HEK293T (cell line): ENCODE measurements at regions not wholly inside any gene's neighbourhood (a gene's known extent, or its start where the extent isn't known, plus 50 kb on each side); places are given as distances from the start of the nearest gene placed in this dataset.

Experiments used
- CTCF ChIA-PET: fragments of 350-600 bp; formaldehyde crosslinking; extraction: SDS; loops from one replicate; lab custom pipeline; 2021; ENCODE audit warnings: antibody characterized with exemption, inconsistent platforms; lab: Yijun Ruan, JAX
- POLR2A ChIA-PET: fragments of 350-600 bp; formaldehyde crosslinking; extraction: SDS; loops from one replicate; lab custom pipeline; 2020; ENCODE audit warnings: antibody characterized with exemption, inconsistent platforms; lab: Yijun Ruan, JAX
- DNase-seq: peaks from one replicate; pipeline ENCODE4 v3.0.0; 2012; ENCODE audit warnings: mixed read lengths; ENCODE audit errors: extremely low spot score
- ARNT ChIP-seq: fragments of 450-650 bp; IDR thresholded peaks from 2 replicates; pipeline ENCODE4 v1.6.1; 2017; ENCODE audit warnings: mild to moderate bottlenecking
- BHLHE40 ChIP-seq: fragments of 450-650 bp; IDR thresholded peaks from 2 replicates; pipeline ENCODE4 v1.6.1; 2016; ENCODE audit warnings: mild to moderate bottlenecking, moderate library complexity, borderline replicate concordance
- CTBP1 ChIP-seq: fragments of 450-650 bp; IDR thresholded peaks from 2 replicates; pipeline ENCODE4 v1.6.1; 2016; ENCODE audit warnings: borderline replicate concordance
- ELF4 ChIP-seq: fragments of 450-650 bp; IDR thresholded peaks from 2 replicates; pipeline ENCODE4 v1.6.1; 2017; ENCODE audit warnings: antibody characterized with exemption
- FOXA1 ChIP-seq: fragments of 450-650 bp; IDR thresholded peaks from 2 replicates; pipeline ENCODE4 v1.6.1; 2016; ENCODE audit warnings: mild to moderate bottlenecking
- FOXK2 ChIP-seq: fragments of 450-650 bp; IDR thresholded peaks from 2 replicates; pipeline ENCODE4 v1.6.1; 2016; ENCODE audit warnings: mild to moderate bottlenecking
- FOXM1 ChIP-seq: fragments of 450-650 bp; IDR thresholded peaks from 2 replicates; pipeline ENCODE4 v1.6.1; 2017; ENCODE audit warnings: mild to moderate bottlenecking, borderline replicate concordance
- HDGF ChIP-seq: fragments of 450-650 bp; IDR thresholded peaks from 2 replicates; pipeline ENCODE4 v1.6.1; 2017; ENCODE audit warnings: antibody characterized with exemption, borderline replicate concordance
- L3MBTL2 ChIP-seq: fragments of 450-650 bp; conservative IDR thresholded peaks from 2 replicates; pipeline ENCODE4 v1.6.1; 2016; ENCODE audit warnings: mild to moderate bottlenecking
- LEF1 ChIP-seq: fragments of 450-650 bp; IDR thresholded peaks from 2 replicates; pipeline ENCODE4 v1.6.1; 2017; ENCODE audit warnings: mild to moderate bottlenecking, borderline replicate concordance
- NFRKB ChIP-seq: fragments of 450-650 bp; IDR thresholded peaks from 2 replicates; pipeline ENCODE4 v1.6.1; 2016; ENCODE audit warnings: mild to moderate bottlenecking, moderate library complexity
- SP1 ChIP-seq: fragments of 450-650 bp; IDR thresholded peaks from 2 replicates; pipeline ENCODE4 v1.6.1; 2017
- SUZ12 ChIP-seq: fragments of 450-650 bp; IDR thresholded peaks from 2 replicates; pipeline ENCODE4 v1.6.1; 2016; ENCODE audit warnings: mild to moderate bottlenecking
- TARDBP ChIP-seq: fragments of 450-650 bp; IDR thresholded peaks from 2 replicates; pipeline ENCODE4 v1.6.1; 2016
- ZNF384 ChIP-seq: fragments of 450-650 bp; IDR thresholded peaks from 2 replicates; pipeline ENCODE4 v1.6.1; 2016
- TF ChIP-seq, protein P1 (sequence below): fragments of 450-650 bp; IDR thresholded peaks from 2 replicates; pipeline ENCODE4 v1.6.1; 2016

DNA sequence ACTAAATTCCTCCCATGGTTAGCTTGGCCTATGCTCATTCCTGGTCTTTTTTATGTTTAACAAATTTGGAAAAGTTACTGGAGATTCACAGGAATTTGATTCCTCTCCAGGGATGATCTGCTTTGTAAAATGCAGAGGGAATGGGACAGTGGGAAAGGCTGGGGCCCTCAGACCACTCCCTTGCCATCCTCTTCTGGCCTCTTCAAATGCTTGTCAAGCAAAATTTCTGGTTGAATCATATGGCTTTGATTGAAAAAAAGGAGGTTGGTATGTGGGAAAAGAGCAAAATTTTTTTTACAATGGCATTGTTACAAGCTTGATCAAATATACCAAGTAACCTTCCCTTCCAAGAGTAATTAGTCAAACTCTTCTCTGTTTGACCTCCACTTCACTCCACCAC, 225.1 kb downstream of the PIK3R1 start:
- TF ChIP-seq HDGF (no peak), FOXA1 (no peak), CTBP1 (no peak), L3MBTL2 (no peak), LEF1 (no peak), NFRKB (no peak), FOXK2 (no peak), ZNF384 (no peak), BHLHE40 (no peak), SUZ12 (no peak), SP1 (no peak), TARDBP (no peak), ARNT (no peak), ELF4 (no peak), FOXM1 (no peak)
- TF ChIP-seq, protein P1, sequence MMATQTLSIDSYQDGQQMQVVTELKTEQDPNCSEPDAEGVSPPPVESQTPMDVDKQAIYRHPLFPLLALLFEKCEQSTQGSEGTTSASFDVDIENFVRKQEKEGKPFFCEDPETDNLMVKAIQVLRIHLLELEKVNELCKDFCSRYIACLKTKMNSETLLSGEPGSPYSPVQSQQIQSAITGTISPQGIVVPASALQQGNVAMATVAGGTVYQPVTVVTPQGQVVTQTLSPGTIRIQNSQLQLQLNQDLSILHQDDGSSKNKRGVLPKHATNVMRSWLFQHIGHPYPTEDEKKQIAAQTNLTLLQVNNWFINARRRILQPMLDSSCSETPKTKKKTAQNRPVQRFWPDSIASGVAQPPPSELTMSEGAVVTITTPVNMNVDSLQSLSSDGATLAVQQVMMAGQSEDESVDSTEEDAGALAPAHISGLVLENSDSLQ: no peak
- ChIA-PET CTCF (no interaction called here), POLR2A (no interaction called here)
- no peak for DNase-seq

DNA sequence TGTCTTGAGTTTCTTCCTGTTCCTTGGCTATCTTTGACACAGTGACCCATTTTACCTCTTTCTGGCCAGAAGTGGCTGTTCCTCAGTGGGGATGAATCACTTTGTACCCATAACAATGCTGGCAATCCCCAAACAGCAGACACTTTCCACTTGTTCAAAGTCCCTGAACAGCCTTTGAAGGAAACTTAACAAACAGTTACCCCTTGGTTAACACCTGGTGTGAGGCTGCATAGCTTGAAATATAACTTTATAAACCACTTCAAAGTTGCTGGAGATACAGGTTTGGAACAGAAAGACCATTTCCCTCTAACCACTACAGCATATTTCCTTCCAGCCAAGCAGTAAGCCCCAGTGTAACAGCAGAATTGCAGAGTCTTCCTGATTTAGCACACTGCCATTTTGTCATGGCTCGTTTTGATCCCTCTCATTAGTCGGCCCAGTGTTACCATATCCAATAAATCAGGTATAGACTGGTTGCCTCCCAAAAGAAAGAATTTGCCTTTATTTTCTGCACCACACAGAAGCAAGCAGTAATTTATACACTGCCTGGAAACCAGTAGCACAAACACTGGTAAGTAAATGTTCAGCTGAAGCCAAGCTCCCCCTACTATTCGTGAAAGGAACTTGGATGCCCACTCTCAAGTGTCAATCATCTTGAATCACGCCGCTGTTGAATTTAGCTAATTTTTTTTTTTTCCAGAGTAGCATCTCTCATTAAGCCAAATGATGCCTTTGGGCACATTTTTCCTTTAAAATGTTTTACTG, 225.9 kb downstream of the PIK3R1 start:
- POLR2A ChIA-PET: no interaction called here
- TF ChIP-seq SUZ12 (no peak), ZNF384 (no peak), CTBP1 (no peak), FOXK2 (no peak), SP1 (no peak), L3MBTL2 (no peak), FOXA1 (no peak), BHLHE40 (no peak), TARDBP (no peak), ARNT (no peak), ELF4 (no peak), NFRKB (no peak), LEF1 (no peak), HDGF (no peak)
- TF ChIP-seq, protein P1: no peak
- CTCF ChIA-PET: no interaction called here
- DNase-seq: no peak

DNA sequence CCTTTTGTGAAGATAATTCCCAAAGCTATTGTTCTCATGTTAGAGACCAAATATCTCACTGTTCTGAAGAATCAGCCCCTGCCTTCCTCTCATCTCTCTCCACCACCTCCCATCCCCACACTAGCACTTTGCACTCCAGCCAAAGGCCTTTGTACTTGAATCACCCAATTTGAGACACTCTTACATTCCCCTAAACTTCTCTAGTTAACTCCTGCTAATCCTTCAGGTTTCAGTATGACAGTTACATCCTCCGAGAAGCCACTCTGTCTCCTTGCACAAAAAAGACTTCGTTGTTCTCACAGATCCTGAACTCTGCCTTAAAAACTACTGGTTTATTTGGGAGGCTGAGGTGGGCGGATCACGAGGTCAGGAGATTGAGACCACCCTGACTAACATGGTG, 227.5 kb downstream of the PIK3R1 start:
- ChIA-PET POLR2A (no interaction called here), CTCF (no interaction called here)
- TF ChIP-seq SUZ12: no peak
- TF ChIP-seq L3MBTL2: no peak
- DNase-seq: no peak

DNA sequence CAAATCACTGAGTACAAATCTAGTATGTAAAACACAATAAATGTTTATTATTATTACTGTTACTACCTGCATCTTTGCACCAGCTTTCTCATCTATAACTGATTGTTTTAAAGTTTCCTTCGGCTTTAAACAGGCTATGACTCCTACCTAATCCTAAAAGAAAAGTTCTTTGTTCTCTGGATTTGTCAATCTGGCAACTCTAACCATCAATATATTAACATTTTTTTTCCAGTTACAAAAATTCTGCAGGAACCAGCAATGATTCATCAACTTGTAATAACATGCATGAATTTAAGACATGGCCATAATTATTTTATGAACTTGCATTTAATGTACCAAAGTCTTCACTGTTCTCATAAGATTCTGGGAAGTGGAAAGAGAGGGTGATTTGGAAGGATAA, 228.5 kb downstream of the PIK3R1 start:
- TF ChIP-seq L3MBTL2 (no peak), FOXA1 (no peak), ARNT (no peak), NFRKB (no peak), HDGF (no peak), LEF1 (no peak), FOXK2 (no peak), ZNF384 (no peak), ELF4 (no peak)
- CTCF ChIA-PET: no interaction called here
- POLR2A ChIA-PET: no interaction called here
- DNase-seq: no peak

DNA sequence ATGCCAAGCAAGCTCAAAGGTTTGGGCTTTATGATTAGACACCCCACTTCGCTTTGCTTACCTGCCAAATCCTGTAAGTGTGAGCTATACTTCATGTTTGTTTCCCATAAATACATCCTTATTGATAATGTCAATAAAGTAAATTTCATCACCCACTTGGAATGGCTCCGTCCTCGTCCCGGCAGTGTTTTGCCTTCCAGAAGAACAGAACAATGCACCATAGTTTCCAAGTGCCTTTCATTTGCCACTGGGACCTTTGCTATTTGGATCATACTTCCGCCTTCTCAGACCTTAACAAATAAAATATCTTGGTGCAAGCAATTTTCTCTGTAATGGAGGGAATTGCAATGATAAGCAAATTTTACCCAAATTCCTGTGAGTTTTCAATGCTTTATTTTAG, 229.3 kb downstream of the PIK3R1 start:
- ChIA-PET CTCF (no interaction called here), POLR2A (no interaction called here)
- TF ChIP-seq CTBP1: no peak
- TF ChIP-seq ELF4: no peak
- TF ChIP-seq SUZ12: no peak
- no peak for TF ChIP-seq FOXA1
- TF ChIP-seq TARDBP: no peak
- no peak for TF ChIP-seq FOXK2
- TF ChIP-seq ARNT: no peak
- no peak for TF ChIP-seq NFRKB
- TF ChIP-seq, protein P1: no peak
- TF ChIP-seq L3MBTL2: no peak
- no peak for TF ChIP-seq BHLHE40
- no peak for TF ChIP-seq FOXM1
- no peak for TF ChIP-seq ZNF384
- TF ChIP-seq SP1: no peak
- no peak for TF ChIP-seq LEF1
- no peak for TF ChIP-seq HDGF
- DNase-seq: no peak
